GM19452 (cell line): ENCODE measurements at regions not wholly inside any gene's neighbourhood (a gene's known extent, or its start where the extent isn't known, plus 50 kb on each side); places are given as distances from the start of the nearest gene placed in this dataset.
"Not testable (repeated sequence)": the region's sequence is repeated elsewhere in the genome, so short reads cannot be mapped to it uniquely, and the experiment has no call there.

Source experiments
- ATAC-seq: cut with Tn5 transposase; IDR thresholded peaks from one replicate; pipeline ENCODE4 v1.9.1; 2021; ENCODE audit not compliant: unreplicated experiment

GRCh38 chr6:88499845-88500699 lies 333.9 kb upstream of the CNR1 start:
- ATAC-seq, result peak; percentile 80

DNA sequence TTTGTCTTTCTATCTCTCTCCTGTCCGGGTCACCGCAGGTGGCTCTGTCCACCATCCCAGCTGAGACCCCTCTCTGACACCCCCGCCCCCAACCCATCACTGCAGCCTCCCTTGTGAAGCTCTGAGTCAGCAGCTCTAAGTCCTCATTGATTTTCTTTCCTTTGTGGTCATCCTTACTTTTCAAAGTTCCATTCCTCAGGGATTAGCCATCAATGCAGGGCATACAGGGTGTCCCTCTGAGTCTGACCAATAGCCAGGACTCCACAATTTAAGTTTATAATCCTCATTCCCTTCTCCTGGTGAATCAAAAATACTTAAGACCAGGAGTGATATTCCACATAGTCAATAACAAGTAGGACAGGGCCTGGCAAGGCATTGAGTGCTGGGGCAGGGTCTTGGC lies 333.3 kb upstream of the CNR1 start:
- no peak for ATAC-seq

DNA sequence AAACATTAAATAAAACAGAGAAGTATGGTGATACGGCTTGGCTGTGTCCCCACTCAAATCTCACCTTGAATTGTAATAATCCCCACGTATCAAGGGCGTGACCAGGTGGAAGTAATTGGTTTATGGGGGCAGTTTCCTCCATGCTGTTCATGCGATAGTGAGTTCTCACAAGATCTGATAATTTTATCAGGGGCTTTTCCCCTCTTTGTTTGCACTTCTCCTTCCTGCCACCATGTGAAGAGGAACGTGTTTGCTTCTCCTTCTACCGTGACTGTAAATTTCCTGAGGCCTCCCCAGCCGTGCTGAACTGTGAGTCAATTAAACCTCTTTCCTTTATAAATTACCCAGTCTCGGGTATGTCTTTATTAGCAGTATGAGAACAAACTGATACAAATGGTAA lies 331.3 kb upstream of the CNR1 start:
- ATAC-seq, result not testable (repeated sequence)

GRCh38 chr6:88494401-88495140 lies 328.4 kb upstream of the CNR1 start:
- peak; percentile 67 for ATAC-seq

DNA sequence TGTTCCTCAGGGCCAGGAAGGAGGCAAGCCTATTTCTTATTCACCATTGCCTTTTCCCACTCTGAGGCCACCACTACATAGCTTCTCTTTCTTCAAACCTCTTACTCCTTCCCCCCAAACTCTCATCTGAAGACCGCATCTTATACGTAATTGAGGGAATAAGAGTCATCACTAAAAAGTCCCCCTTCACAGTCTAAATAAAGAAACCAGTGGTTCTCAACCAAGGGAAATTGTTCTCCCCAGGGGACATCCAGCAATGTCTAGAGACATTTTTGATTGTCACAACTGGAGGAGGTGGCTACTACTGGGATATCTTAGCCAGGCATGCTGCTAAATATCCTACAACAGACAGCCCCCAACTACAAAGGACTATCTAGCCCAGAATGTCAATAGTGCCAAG lies 327.6 kb upstream of the CNR1 start:
- ATAC-seq, result peak; percentile 40

DNA sequence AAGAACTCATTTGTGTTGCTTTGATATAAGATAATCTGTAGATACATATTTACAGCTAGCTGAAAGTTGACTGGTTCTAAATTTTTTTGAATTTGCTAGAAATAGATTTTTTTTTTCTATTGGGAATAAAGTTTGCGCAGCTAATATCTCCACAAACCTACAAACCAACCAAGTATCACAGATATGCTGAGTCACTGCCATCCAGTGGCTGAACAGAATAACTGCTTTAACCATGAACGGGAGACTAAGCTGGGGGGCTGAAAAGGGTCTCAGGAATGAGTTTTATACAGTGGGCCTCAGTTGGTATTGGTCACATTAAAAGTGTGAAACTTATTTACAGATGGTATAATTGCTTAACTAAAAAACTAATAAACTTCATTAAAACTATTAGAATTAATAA lies 326.7 kb upstream of the CNR1 start:
- no peak for ATAC-seq

- ATAC-seq, result no peak
Measured at GRCh38 chr6:88492241-88492640, 326.1 kb upstream of the CNR1 start.

DNA sequence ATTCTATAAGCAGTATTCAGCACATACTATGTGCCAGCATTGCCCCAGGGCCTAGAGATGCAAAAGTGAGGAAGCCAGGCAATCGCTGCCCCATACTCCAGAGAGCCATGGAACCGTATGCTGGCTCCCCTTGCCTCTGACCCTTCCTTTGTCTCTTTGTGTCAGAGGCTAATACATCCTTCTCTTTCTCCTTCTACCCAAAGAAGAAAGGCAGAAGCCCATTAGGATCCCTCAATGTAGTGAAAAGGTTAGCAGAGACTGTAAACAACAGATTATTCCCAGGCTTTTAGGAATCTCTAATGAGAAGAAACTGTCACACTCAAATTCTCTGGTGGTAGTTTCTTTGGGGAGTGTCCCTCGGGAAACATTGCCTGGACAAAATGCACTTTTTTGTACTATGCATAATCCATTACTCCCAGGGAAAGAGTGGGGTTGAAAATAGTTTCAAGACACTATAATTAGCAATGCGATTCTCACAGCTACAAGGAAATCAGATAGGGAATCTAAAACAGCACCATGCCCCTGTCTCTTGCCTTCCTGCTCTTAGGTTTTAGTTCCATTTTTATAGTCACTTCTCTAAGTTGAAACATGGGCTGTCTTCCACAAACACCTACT lies 325.2 kb upstream of the CNR1 start:
- no peak for ATAC-seq

GRCh38 chr6:88490908-88491264 lies 324.7 kb upstream of the CNR1 start:
- no peak for ATAC-seq

DNA sequence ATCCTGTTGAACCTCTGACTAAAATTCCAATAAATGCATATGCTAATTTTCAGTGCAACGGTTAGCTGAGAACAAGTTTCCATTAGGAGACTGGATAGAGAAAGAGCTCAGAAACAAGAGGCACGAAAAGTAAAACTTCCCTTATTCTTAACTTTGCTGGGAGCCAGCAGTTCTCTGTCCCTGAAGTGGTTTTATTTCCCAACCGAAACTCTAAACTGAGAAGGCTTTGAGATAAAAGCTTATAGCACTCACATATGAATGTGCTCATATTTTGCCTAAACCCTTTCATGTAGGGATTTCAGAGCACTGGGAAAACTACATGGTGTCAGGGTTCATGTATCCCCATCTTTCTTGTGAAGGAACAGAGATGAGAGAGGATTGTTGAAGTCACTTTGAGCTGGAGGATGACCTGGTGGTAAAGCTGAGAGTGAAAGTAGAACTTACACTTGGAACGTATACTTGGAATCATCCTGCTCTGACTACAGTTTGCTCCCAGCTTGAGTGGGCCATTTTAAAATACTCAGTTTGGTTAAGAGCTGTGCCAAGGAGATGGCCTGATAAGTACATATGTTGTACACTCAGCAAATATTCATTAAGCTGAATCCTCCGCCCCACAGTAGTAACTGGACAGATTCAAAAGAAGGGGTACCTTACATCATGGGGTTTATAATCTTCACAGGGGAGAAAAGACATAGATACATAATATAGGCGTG lies 324.2 kb upstream of the CNR1 start:
- ATAC-seq, result no peak

- no peak for ATAC-seq
Measured at GRCh38 chr6:88483424-88483823, 317.3 kb upstream of the CNR1 start.

- ATAC-seq, result no peak
Measured at GRCh38 chr6:88482465-88482864, 316.3 kb upstream of the CNR1 start.

DNA sequence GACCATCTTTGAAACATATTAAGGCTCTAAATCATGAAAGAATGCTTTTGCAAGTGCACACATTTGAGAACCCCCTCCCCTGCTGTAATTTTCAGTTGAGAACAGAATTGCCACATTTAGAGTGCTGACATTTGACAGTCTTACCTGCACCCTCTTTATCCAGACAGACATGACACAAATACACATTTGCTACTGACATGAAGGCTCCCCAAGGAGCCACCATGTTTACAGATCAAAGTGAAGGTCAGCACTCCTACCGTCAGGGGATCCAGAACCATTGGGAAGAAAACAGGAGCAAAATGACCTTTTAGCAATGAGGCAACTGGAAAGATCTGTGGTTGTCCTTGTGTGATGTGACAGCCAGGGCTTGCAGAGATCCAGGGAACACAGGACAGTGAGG lies 315.4 kb upstream of the CNR1 start:
- ATAC-seq, result no peak

DNA sequence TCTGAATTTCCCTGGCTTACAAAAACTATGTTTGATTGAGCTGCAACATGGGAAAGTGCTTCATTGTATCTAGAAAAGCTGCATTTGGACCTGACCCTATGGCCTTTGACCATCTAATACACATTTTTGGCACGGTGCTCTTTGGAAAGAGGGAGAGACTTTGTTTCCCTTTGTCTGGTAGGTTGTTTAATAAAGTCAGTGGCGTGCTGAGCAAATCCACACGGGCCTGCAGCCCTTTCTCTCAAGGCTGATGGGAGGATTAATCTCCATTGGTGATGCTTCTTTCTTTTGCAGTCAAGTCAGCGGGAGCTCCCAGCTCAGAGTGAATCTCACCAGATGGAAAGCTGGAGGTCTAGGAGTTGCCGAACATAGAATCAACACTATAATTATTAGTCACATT lies 314.7 kb upstream of the CNR1 start:
- ATAC-seq, result no peak

DNA sequence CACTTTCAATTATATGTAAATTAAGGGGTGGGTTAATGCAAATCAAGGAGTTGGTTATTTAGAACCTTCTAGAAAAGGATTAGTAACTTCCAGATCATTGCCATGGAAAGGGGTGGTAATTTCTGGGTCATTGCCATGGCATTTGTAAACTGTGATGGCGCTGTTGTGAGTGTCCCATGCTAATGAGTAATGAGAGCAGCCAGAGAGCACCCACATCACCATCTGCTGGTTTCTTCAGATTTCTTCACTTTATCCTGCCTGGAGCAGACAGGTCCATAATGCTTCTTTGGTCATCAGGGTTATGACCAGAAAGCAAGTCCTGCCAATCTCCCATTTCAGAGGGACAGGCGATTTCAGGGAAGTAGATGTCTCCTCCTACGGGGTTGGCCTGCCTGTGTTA lies 311.3 kb upstream of the CNR1 start:
- ATAC-seq, result no peak

DNA sequence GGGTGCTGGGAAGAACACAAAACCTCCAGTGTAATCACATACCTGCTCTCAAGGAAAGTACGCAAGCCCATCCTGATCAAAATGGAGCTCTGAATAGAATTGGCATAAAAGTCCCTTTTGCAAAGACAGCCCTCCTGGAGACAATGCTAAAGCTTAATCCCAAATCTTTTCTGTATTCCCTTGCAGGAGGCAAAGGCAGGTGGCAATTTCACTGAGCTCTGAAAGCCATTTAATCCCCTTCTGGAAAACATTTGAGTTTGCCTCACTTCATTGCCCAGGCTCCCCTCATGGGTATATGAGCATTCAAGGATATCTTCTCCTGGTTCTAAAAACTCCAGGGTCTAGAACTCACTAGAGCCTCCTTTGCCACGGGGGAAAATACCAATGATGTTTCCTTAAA lies 310.2 kb upstream of the CNR1 start:
- ATAC-seq, result no peak

DNA sequence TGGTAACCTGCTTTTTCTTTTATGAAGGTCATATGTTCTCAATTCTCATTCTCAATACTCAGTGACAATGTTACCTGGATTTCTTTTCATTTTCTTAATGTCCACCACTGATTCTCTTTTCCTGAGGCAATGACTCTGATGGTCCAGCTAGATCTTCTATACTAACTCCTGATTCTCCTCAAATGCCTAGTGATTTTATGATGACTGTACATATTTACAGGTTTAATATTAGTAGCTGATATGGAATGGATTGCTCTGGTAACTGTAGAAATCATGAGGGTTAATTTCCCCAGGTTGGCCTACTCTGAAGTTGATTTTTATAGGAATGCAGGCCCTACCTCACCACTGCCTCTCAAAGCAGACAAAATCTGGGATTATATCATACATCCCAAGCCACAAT lies 308.6 kb upstream of the CNR1 start:
- no peak for ATAC-seq

DNA sequence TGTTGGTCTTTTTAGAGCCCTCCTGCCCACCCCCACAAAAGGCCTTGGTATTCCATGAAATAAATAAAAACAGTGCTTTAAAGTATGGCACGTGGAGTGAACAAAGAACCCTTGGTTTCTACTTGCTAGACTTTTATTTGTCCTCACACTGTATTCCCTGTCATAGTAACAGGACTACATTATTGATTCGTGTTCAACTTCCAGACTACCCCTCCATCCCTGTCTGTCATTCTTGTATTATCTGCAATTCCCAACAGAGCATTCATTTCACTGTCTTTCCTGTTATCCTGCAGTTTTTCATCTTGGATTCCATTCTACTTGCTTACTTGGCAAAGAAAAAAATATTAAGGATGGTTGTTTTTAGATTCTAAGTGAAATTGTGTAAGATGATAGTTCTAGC lies 307.4 kb upstream of the CNR1 start:
- no peak for ATAC-seq

DNA sequence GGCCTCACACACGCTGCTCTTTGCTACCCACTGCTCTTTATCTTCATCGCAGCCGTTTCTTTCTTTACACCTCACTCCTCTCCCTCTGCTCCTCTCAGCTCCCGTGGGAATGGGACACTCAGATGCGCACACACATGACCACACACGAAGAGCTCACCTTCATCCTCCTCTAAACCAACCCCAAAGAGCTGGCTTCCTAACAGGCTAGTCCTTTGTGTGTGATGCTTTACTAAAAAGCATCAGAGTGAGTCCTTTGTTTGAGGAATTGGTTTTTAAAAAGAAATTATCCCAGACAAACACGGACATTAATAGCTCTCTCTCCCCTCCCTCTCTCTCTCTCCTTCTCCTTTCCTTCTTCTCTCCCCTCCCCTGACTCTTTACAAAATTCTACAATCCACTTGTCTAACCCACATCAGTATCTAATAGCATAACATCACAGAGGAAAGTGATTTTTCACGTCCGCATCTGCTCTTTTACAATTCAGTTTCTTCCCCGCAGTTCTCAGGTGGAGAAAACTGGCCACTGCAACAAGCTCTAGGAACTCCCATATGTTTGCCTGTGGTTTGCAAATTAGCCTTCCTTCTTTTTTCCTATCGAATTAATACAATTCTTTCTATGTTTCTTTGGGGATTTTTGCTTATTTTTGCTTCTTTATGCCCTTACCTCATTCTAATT lies 306.8 kb upstream of the CNR1 start:
- no peak for ATAC-seq

DNA sequence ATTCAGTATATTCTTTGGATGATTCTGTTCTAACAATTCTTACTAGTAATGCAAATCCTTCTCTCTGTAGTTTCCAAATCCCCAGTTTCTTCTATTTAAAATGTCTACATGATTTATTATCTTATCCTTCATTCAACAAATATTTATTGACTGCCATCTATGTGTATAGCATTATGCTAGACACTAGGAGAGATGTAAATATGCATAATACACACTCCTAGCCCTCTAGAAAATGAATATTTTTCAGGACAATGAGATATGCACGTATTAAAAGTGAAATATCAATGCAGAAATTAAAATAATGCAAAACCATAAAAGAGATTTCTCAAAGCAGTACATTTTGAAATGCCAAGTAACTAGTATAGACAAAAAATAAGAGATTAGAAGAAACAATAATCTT lies 293.5 kb upstream of the CNR1 start:
- ATAC-seq, result no peak

DNA sequence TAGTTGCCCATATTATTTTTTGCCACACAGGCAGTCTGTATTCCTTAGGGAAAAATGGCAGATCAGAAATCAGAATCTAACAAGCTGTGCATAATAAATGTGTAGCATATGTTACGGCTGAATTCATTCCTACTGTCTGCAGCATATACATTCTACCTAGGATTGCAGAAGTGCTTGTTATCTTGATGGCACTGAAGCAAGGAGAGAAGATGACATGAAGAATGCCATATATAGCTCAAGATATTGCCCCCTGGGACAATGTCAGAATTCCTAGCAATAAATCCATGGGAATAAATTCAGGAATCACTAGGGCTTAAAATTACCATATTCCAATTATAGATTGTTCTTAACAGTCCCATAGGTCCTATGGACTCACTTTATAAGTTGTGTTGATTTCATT lies 293.0 kb upstream of the CNR1 start:
- ATAC-seq, result no peak
